DOHH2 (cell line): ENCODE measurements at regions not wholly inside any gene's neighbourhood (a gene's known extent, or its start where the extent isn't known, plus 50 kb on each side); places are given as distances from the start of the nearest gene placed in this dataset.
"Not testable (repeated sequence)": the region's sequence is repeated elsewhere in the genome, so short reads cannot be mapped to it uniquely, and the experiment has no call there.

ENCODE experiments used
- H3F3A ChIP-seq: fragments of 200-600 bp; sonication (generic), shearing (Covaris generic); 2 replicates; pipeline ENCODE4 v1.6.0; 2016; ENCODE audit warnings: antibody characterized with exemption, mild to moderate bottlenecking; ENCODE audit not compliant: control insufficient read depth, insufficient read depth
- H3K27ac ChIP-seq: fragments of 200-600 bp; sonication (generic); 2 replicates; pipeline ENCODE4 v1.5.1; 2014; ENCODE audit warnings: low read depth, mild to moderate bottlenecking, low read length, moderate library complexity
- H3K27me3 ChIP-seq: fragments of 200-600 bp; sonication (generic); 2 replicates; pipeline ENCODE4 v1.6.1; 2014; ENCODE audit warnings: mild to moderate bottlenecking, low read length, mixed read lengths; ENCODE audit not compliant: control insufficient read depth
- H3K36me3 ChIP-seq: fragments of 200-600 bp; sonication (generic); 2 replicates; pipeline ENCODE4 v1.6.1; 2014; ENCODE audit warnings: mild to moderate bottlenecking, low read length, moderate library complexity, mixed read lengths; ENCODE audit not compliant: control insufficient read depth
- H3K4me1 ChIP-seq: fragments of 200-600 bp; sonication (generic); 2 replicates; pipeline ENCODE4 v1.6.1; 2014; ENCODE audit warnings: mild to moderate bottlenecking, low read length, mixed read lengths; ENCODE audit not compliant: control insufficient read depth
- H3K4me2 ChIP-seq: fragments of 200-600 bp; sonication (generic); 2 replicates; pipeline ENCODE4 v1.6.0; 2014; ENCODE audit warnings: mild to moderate bottlenecking, low read length, moderate library complexity
- H3K4me3 ChIP-seq: fragments of 200-600 bp; sonication (generic); 2 replicates; pipeline ENCODE4 v1.5.1; 2014; ENCODE audit warnings: mild to moderate bottlenecking, low read length, mixed read lengths
- H3K79me2 ChIP-seq: fragments of 200-600 bp; sonication (generic); 2 replicates; pipeline ENCODE4 v1.6.1; 2014; ENCODE audit warnings: mild to moderate bottlenecking, low read length, mixed read lengths; ENCODE audit not compliant: control insufficient read depth
- H3K9me2 ChIP-seq: fragments of 200-600 bp; sonication (generic); replicated peaks from 2 replicates; pipeline ENCODE4 v1.6.1; 2014; ENCODE audit warnings: mild to moderate bottlenecking, low read length, mixed read lengths; ENCODE audit not compliant: control insufficient read depth
- H3K9me3 ChIP-seq: fragments of 200-600 bp; sonication (generic); 2 replicates; pipeline ENCODE4 v1.6.1; 2014; ENCODE audit warnings: antibody characterized with exemption, low read length, mixed read lengths; ENCODE audit not compliant: control insufficient read depth, insufficient read depth
- H4K20me1 ChIP-seq: fragments of 200-600 bp; sonication (generic); 2 replicates; pipeline ENCODE4 v1.6.0; 2014; ENCODE audit warnings: low read depth, mild to moderate bottlenecking, antibody characterized with exemption, low read length, moderate library complexity; ENCODE audit not compliant: control insufficient read depth, insufficient read depth

DNA sequence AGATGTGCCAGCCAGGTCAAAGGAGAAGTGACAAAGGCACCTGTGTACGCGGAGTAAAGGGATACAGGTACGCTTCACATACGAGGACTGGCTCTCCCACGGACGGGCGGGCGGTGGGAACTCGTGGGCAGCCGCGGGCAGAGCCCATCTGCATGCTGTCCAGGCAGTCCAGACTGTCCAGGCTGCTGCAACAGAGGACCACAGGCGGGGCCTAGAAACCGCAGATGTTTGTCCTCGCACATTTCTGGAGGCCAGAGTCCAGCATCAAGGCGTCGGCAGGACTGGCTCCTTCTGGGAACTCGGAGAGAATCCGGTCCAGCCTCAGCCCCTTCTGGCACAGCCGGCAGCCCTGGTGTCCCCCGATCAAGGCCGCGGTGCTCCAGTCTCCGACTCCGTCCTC is 5464.3 kb upstream of the TPTE start:
- H4K20me1 ChIP-seq, H3F3A ChIP-seq, H3K4me3 ChIP-seq: not testable (repeated sequence)

DNA sequence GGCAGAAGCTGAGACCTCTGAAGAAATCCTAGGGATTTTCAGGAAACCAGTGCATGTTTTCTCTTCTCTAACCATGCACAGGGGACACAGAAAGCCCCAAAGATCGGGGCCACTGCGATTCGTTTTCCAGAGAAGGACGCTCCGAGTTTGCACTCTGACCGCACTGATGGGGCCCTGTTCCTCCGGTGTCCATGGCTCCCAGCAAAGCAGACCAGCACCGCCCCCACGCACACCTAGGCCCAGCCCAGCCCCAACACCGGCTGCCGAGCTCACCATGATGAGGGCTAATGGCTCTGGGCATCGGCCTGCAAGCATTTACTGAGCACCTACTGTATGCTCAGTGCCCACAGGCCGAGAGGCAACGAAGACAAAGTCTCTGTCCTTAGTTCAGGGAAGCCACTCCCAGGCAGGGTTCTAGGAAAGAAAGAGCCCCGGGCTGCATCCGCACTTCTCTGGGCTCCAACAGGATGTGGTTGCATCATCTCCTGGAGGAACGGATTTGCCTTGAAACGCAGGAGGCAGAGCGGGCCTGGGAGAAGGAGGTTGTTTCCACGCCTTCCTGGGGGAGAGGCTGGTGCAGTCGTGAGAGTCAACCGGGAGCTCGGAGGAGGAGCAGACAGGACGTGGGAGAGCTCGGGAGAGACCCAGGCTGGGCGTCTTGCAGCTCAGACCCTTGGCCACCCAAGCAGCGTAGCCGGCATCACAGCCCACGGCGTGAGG is 5460.9 kb upstream of the TPTE start:
- H3F3A ChIP-seq, H3K4me2 ChIP-seq, H3K27ac ChIP-seq, H3K4me1 ChIP-seq, H3K9me3 ChIP-seq, H4K20me1 ChIP-seq, H3K4me3 ChIP-seq, H3K36me3 ChIP-seq, H3K9me2 ChIP-seq, H3K27me3 ChIP-seq, H3K79me2 ChIP-seq: not testable (repeated sequence)

More for the DNA sequence above, 5464.3 kb upstream of the TPTE start:
- H3K36me3 ChIP-seq, H3K9me2 ChIP-seq, H3K79me2 ChIP-seq, H3K27me3 ChIP-seq, H3K4me1 ChIP-seq, H3K9me3 ChIP-seq, H3K27ac ChIP-seq, H3K4me2 ChIP-seq: not testable (repeated sequence)

GRCh38 chr21:5064581-5065142 is 5456.7 kb upstream of the TPTE start:
- not testable (repeated sequence) for H3K36me3 ChIP-seq, H3K4me3 ChIP-seq, H3K27ac ChIP-seq, H3K4me2 ChIP-seq, H3K9me3 ChIP-seq, H4K20me1 ChIP-seq, H3K79me2 ChIP-seq, H3K9me2 ChIP-seq, H3K4me1 ChIP-seq, H3F3A ChIP-seq, H3K27me3 ChIP-seq

- H3K27me3 ChIP-seq, H3K4me1 ChIP-seq, H3K4me3 ChIP-seq, H3K9me3 ChIP-seq, H3F3A ChIP-seq, H3K36me3 ChIP-seq, H3K4me2 ChIP-seq, H3K9me2 ChIP-seq, H4K20me1 ChIP-seq, H3K27ac ChIP-seq, H3K79me2 ChIP-seq: not testable (repeated sequence)
Measured at GRCh38 chr21:5065240-5066211, 5455.9 kb upstream of the TPTE start.

- H3K36me3 ChIP-seq, H3K4me1 ChIP-seq, H3K9me2 ChIP-seq, H3K4me3 ChIP-seq, H3K79me2 ChIP-seq, H3F3A ChIP-seq, H4K20me1 ChIP-seq, H3K4me2 ChIP-seq, H3K9me3 ChIP-seq, H3K27me3 ChIP-seq, H3K27ac ChIP-seq: not testable (repeated sequence)
Measured at GRCh38 chr21:5066682-5067251, 5454.6 kb upstream of the TPTE start.

- H3K27me3 ChIP-seq, H3K9me3 ChIP-seq, H3K4me2 ChIP-seq, H3K27ac ChIP-seq, H4K20me1 ChIP-seq, H3K36me3 ChIP-seq, H3K9me2 ChIP-seq, H3F3A ChIP-seq, H3K4me1 ChIP-seq, H3K79me2 ChIP-seq, H3K4me3 ChIP-seq: not testable (repeated sequence)
Measured at GRCh38 chr21:5067326-5068048, 5453.9 kb upstream of the TPTE start.

GRCh38 chr21:5068649-5069048 is 5452.7 kb upstream of the TPTE start:
- H3K27ac ChIP-seq, H3K36me3 ChIP-seq, H3K9me2 ChIP-seq, H3K79me2 ChIP-seq, H3K27me3 ChIP-seq, H3K4me3 ChIP-seq, H3K4me2 ChIP-seq, H4K20me1 ChIP-seq, H3F3A ChIP-seq, H3K9me3 ChIP-seq, H3K4me1 ChIP-seq: not testable (repeated sequence)
